ENCODE measurements at regions not wholly inside any gene's neighbourhood (a gene's known extent, or its start where the extent isn't known, plus 50 kb on each side); places are given as distances from the start of the nearest gene placed in this dataset.

DNA sequence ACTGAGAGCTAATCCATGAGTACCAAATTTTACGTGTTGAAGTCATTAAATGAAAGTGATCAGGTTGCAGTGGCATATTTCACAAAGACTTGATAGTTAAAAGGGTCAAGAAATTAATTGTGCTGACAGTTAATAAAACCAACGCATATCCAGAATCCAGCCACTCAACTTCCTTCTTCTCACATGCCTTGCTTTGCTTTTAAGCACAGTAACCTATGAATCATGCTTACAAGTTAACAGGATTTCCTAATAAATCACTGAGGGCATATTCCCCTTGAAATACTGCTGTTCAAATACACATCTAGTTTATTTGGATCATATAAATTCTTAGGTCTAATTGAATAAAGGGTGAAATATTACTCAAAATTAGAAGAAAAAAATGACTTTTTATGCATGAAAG lies 801.5 kb upstream of the EPHA6 start:
- Histone ChIP-seq H3K4me3 (no peak overlapping the region), H3K27ac (no peak overlapping the region)
- TF ChIP-seq, protein P1, sequence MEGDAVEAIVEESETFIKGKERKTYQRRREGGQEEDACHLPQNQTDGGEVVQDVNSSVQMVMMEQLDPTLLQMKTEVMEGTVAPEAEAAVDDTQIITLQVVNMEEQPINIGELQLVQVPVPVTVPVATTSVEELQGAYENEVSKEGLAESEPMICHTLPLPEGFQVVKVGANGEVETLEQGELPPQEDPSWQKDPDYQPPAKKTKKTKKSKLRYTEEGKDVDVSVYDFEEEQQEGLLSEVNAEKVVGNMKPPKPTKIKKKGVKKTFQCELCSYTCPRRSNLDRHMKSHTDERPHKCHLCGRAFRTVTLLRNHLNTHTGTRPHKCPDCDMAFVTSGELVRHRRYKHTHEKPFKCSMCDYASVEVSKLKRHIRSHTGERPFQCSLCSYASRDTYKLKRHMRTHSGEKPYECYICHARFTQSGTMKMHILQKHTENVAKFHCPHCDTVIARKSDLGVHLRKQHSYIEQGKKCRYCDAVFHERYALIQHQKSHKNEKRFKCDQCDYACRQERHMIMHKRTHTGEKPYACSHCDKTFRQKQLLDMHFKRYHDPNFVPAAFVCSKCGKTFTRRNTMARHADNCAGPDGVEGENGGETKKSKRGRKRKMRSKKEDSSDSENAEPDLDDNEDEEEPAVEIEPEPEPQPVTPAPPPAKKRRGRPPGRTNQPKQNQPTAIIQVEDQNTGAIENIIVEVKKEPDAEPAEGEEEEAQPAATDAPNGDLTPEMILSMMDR (IDR thresholded peaks at IDR 0.05): no peak
- DNase-seq (ENCODE audit: low spot score): no peak

DNA sequence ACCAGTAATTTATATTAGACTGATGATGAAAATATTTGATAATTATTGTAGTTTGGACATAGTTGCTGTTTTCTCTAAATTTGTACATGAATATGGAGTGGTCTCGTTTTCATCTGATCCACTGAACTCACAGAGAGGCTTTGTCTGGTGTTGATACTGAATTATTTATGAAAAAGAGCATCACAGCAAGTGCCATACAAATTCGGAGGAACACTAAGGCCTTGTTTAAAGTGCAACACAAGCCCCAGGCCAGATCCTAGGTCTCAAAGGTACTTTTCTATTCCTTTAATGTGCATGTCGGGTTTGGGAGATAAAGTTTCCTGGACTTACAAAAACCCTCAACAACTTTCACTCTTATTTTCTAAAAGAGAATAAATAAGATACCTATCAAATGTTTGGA lies 796.8 kb upstream of the EPHA6 start:
- Histone ChIP-seq H3K4me3 (no peak overlapping the region), H3K27ac (no peak overlapping the region)
- DNase-seq (ENCODE audit: low spot score): no peak
- TF ChIP-seq, protein P1 (IDR thresholded peaks at IDR 0.05): no peak

DNA sequence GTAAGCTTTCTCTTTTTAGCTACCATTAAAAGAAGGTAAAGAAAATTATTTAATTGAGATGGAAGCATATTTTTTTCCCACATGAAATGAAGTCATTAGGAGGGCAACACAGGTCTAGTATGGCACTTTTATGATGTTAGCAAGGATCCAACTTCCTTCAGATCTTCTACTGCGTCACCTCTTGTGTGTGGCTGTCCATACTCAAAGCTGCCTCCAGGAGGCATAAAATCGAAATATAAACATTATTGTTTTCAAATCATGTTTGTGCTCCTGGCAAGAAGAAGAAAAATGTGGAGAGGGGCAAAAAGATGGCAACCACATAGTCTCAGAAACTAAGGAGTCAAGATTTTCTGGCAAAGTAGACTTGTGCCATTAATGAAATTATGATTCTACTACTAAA lies 791.7 kb upstream of the EPHA6 start:
- no peak overlapping the region for H3K4me3 ChIP-seq
- TF ChIP-seq, protein P1 (IDR thresholded peaks at IDR 0.05): no peak
- H3K27ac ChIP-seq: no peak overlapping the region
- no peak for DNase-seq (ENCODE audit: low spot score)

DNA sequence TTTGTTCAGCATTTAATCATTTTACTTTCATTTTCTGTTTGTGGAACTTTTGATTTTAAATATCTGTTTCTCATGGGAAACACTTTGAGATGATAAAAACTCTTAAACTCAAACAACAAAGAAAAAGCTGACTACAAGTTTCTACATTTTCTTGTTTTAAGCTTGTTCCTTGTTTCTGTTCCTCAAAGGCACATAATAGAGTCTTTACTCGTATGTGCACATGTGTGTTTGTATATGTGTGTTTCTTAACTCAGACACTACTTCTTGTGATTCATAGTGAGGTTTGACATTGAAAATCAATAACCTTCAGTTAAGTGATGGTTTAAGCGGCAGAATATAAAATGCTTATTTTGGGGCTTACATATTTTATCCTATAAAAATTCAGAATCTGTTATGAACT lies 786.7 kb upstream of the EPHA6 start:
- DNase-seq (ENCODE audit: low spot score): no peak
- no peak overlapping the region for H3K27ac ChIP-seq
- H3K4me3 ChIP-seq: no peak overlapping the region
- TF ChIP-seq, protein P1 (IDR thresholded peaks at IDR 0.05): no peak

DNA sequence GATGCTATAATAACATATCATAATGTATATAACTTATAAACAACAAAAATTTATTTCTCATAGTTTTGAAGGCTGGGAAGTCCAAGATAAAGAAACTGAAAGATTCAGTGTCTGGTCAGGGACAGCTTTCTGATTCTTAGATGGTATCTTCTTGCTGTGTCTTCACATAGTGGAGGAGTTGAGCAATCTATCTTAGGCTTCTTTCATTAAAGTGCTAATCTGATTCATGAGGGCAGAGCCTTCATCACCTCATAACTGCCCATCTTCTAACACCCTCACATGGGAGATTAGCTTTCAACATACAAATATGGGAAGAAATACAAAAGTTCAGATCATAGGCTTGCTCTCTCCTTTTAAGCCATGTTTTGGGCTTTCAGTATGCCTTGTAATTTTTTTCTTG lies 774.8 kb upstream of the EPHA6 start:
- Histone ChIP-seq H3K27ac (no peak overlapping the region), H3K4me3 (no peak overlapping the region)
- DNase-seq (ENCODE audit: low spot score): no peak
- TF ChIP-seq, protein P1 (IDR thresholded peaks at IDR 0.05): no peak

DNA sequence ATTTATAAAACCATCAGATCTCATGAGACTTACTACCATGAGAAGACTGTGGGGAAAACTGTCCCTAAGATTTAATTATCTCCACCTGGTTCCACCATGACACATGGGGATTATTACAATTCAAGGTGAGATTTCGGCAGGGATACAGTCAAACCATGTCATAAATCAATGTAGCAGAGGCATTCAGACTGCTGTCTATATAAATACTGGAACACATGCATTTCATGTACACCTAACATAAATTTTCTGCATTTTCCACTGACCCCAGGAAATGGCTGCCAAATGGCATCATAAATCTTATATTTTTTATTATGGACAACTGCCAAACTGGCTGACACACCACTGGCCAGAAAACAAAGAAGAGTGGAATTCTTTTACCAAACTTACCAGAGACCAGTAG lies 755.1 kb upstream of the EPHA6 start:
- no peak overlapping the region for H3K27ac ChIP-seq
- DNase-seq (ENCODE audit: low spot score): no peak
- H3K4me3 ChIP-seq: no peak overlapping the region
- TF ChIP-seq, protein P1 (IDR thresholded peaks at IDR 0.05): no peak

DNA sequence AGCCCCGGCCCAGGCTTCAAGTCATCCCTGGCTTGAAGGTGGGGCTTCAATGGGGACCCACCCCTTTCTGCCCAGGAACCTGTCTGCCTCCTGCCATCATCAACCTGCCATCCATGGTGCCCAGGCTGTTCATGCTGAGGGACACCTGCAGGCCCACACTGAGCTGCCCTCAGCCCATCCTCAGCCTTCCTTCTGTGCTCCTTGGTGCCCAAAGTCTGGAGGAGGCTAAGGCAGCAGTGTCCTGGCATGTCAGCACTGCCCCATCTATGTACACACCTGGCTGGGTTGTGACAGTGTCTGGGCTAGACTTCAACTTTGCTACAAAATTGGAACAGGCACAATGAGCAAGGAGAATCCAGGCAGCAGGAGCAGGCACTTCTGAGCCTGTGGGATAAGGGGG lies 745.3 kb upstream of the EPHA6 start:
- no peak for DNase-seq (ENCODE audit: low spot score)
- H3K27ac ChIP-seq: no peak overlapping the region
- no peak overlapping the region for H3K4me3 ChIP-seq
- TF ChIP-seq, protein P1 (IDR thresholded peaks at IDR 0.05): no peak

All from coronary artery (tissue), 2 donors.